ENCODE measurements at regions not wholly inside any gene's neighbourhood (a gene's known extent, or its start where the extent isn't known, plus 50 kb on each side); places are given as distances from the start of the nearest gene placed in this dataset.

DNA sequence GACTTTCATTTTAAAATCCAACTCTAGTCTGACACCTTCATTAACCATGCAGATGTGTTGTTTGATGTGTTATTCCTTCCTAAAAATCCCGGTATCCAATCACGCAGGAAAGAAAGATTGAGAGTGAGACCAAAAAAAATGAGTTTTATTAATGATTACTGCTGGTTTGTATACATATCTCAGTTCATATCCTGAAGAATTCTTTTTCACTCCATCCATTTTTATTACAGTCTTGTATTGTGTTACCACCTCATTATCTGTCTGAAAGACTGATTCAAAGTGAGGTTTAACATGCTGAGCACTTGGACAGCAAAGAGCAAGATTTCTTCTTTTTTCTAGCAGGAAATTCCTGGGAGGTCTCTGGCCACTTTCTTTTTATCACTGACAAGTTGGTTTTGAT, 268.3 kb downstream of the CDH11 start:
- Histone ChIP-seq H3K79me2 (ENCODE audit: low read length) (no peaks in the 10 kb centered on the region), H3K4me3 (ENCODE audit: low read length) (no peak overlapping the region)

GRCh38 chr16:64846966-64847365, 274.9 kb downstream of the CDH11 start:
- Histone ChIP-seq H3K9me3 (replicated peaks; ENCODE audit: insufficient read depth, low read length) (no peaks in the 10 kb centered on the region), H3K9ac (ENCODE audit: low read length) (no peak overlapping the region), H3K27ac (ENCODE audit: low read length) (no peak overlapping the region), H3K9me2 (replicated peaks; ENCODE audit: insufficient read depth, low read length) (no peaks in the 10 kb centered on the region), H3K27me3 (replicated peaks; ENCODE audit: insufficient read depth, low read length) (no peaks in the 10 kb centered on the region), H2AFZ (ENCODE audit: low read length) (no peak overlapping the region), H3K36me3 (replicated peaks; ENCODE audit: insufficient read depth, low read length) (no peaks in the 10 kb centered on the region), H3K4me1 (ENCODE audit: low read length) (no peaks in the 10 kb centered on the region), H3F3A (ENCODE audit: insufficient read depth, low read length) (no peaks in the 10 kb centered on the region), H3K4me3 (ENCODE audit: low read length) (no peak overlapping the region), H3K4me2 (ENCODE audit: low read depth, low read length) (no peak overlapping the region), H4K20me1 (ENCODE audit: insufficient read depth, low read length) (no peaks in the 10 kb centered on the region), H3K79me2 (ENCODE audit: low read length) (no peaks in the 10 kb centered on the region)
- no peak for TF ChIP-seq EZH2phosphoT487 (IDR thresholded peaks at IDR 0.05; ENCODE audit: low read length)
- TF ChIP-seq, protein P1, sequence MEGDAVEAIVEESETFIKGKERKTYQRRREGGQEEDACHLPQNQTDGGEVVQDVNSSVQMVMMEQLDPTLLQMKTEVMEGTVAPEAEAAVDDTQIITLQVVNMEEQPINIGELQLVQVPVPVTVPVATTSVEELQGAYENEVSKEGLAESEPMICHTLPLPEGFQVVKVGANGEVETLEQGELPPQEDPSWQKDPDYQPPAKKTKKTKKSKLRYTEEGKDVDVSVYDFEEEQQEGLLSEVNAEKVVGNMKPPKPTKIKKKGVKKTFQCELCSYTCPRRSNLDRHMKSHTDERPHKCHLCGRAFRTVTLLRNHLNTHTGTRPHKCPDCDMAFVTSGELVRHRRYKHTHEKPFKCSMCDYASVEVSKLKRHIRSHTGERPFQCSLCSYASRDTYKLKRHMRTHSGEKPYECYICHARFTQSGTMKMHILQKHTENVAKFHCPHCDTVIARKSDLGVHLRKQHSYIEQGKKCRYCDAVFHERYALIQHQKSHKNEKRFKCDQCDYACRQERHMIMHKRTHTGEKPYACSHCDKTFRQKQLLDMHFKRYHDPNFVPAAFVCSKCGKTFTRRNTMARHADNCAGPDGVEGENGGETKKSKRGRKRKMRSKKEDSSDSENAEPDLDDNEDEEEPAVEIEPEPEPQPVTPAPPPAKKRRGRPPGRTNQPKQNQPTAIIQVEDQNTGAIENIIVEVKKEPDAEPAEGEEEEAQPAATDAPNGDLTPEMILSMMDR (IDR thresholded peaks at IDR 0.05; ENCODE audit: low read length), result no peak
- no peak for TF ChIP-seq EZH2 (optimal IDR thresholded peaks at IDR 0.05; ENCODE audit: low read depth, low read length)
- no peak for DNase-seq

More for the DNA sequence above, 268.3 kb downstream of the CDH11 start:
- no peak for TF ChIP-seq EZH2 (optimal IDR thresholded peaks at IDR 0.05; ENCODE audit: low read depth, low read length)
- TF ChIP-seq, protein P1 (IDR thresholded peaks at IDR 0.05; ENCODE audit: low read length), result no peak
- no peak for TF ChIP-seq EZH2phosphoT487 (IDR thresholded peaks at IDR 0.05; ENCODE audit: low read length)
- no peak overlapping the region for H3K4me2 ChIP-seq (ENCODE audit: low read depth, low read length)
- H3K4me1 ChIP-seq (ENCODE audit: low read length), result no peaks in the 10 kb centered on the region
- no peak overlapping the region for H3K27ac ChIP-seq (ENCODE audit: low read length)
- no peaks in the 10 kb centered on the region for H3K9me3 ChIP-seq (replicated peaks; ENCODE audit: insufficient read depth, low read length)
- H4K20me1 ChIP-seq (ENCODE audit: insufficient read depth, low read length), result no peaks in the 10 kb centered on the region
- H3K9ac ChIP-seq (ENCODE audit: low read length), result no peak overlapping the region
- H3K36me3 ChIP-seq (replicated peaks; ENCODE audit: insufficient read depth, low read length), result no peaks in the 10 kb centered on the region
- H2AFZ ChIP-seq (ENCODE audit: low read length), result no peak overlapping the region
- H3F3A ChIP-seq (ENCODE audit: insufficient read depth, low read length), result no peaks in the 10 kb centered on the region
- DNase-seq, result no peak
- no peaks in the 10 kb centered on the region for H3K27me3 ChIP-seq (replicated peaks; ENCODE audit: insufficient read depth, low read length)
- no peaks in the 10 kb centered on the region for H3K9me2 ChIP-seq (replicated peaks; ENCODE audit: insufficient read depth, low read length)

- Histone ChIP-seq H3K4me2 (ENCODE audit: low read depth, low read length) (no peak overlapping the region), H2AFZ (ENCODE audit: low read length) (no peak overlapping the region), H3K9me2 (replicated peaks; ENCODE audit: insufficient read depth, low read length) (no peaks in the 10 kb centered on the region), H3K9me3 (replicated peaks; ENCODE audit: insufficient read depth, low read length) (no peaks in the 10 kb centered on the region), H3K27me3 (replicated peaks; ENCODE audit: insufficient read depth, low read length) (no peaks in the 10 kb centered on the region), H3K27ac (ENCODE audit: low read length) (no peak overlapping the region), H4K20me1 (ENCODE audit: insufficient read depth, low read length) (no peaks in the 10 kb centered on the region), H3K4me3 (ENCODE audit: low read length) (no peak overlapping the region), H3K4me1 (ENCODE audit: low read length) (no peaks in the 10 kb centered on the region), H3K9ac (ENCODE audit: low read length) (no peak overlapping the region), H3K79me2 (ENCODE audit: low read length) (no peaks in the 10 kb centered on the region), H3F3A (ENCODE audit: insufficient read depth, low read length) (no peaks in the 10 kb centered on the region), H3K36me3 (replicated peaks; ENCODE audit: insufficient read depth, low read length) (no peaks in the 10 kb centered on the region)
- TF ChIP-seq EZH2phosphoT487 (IDR thresholded peaks at IDR 0.05; ENCODE audit: low read length) (no peak), EZH2 (optimal IDR thresholded peaks at IDR 0.05; ENCODE audit: low read depth, low read length) (no peak)
- TF ChIP-seq, protein P1 (IDR thresholded peaks at IDR 0.05; ENCODE audit: low read length), result no peak
- DNase-seq, result no peak
Observed at GRCh38 chr16:64845071-64845470, 276.8 kb downstream of the CDH11 start.
